Lower lobe of right lung (tissue), 2 donors: ENCODE measurements at regions not wholly inside any gene's neighbourhood (a gene's known extent, or its start where the extent isn't known, plus 50 kb on each side); places are given as distances from the start of the nearest gene placed in this dataset.

Experiments
- ATAC-seq, 2 donors: fragments of 200-7000 bp; cut with Tn5 transposase; one replicate each; pipeline ENCODE4 v1.9.1; 2020 to 2022; ENCODE audit warnings: mild to moderate bottlenecking in 2 of 2, moderate library complexity in 2 of 2
- DNase-seq: peaks from one replicate; pipeline ENCODE4 v3.0.0-alpha.2; 2020
- H3K27ac ChIP-seq: fragments of 200-600 bp; one replicate; pipeline ENCODE4 v1.8.0; 2022
- H3K27me3 ChIP-seq: fragments of 200-600 bp; one replicate; pipeline ENCODE4 v1.8.0; 2022; ENCODE audit warnings: low read depth
- H3K36me3 ChIP-seq: fragments of 200-600 bp; one replicate; pipeline ENCODE4 v1.8.0; 2022; ENCODE audit warnings: mild to moderate bottlenecking
- H3K4me1 ChIP-seq: fragments of 200-600 bp; one replicate; pipeline ENCODE4 v1.8.0; 2022
- H3K4me3 ChIP-seq: fragments of 200-600 bp; one replicate; pipeline ENCODE4 v1.8.0; 2022; ENCODE audit warnings: mild to moderate bottlenecking
- H3K9me3 ChIP-seq: fragments of 200-600 bp; one replicate; pipeline ENCODE4 v1.8.0; 2022
- intact Hi-C: fragments of 100-400 bp; cut with DNase I; formaldehyde crosslinking; loops from one replicate; pipeline ENCODE4 v1.11.0; 2022
- TF ChIP-seq, protein P1 (sequence below): fragments of 200-600 bp; IDR thresholded peaks from one replicate; pipeline ENCODE4 v1.8.0; 2022; ENCODE audit warnings: antibody characterized with exemption, mild to moderate bottlenecking
- donor health status: DM: no; HTN: yes; CAD: no; lungs with severe emphysema.

GRCh38 chr3:127113571-127113891, 79.4 kb upstream of the PRR23E start:
- Histone ChIP-seq H3K36me3 (no peaks in the 10 kb centered on the region), H3K27me3 (no peaks in the 10 kb centered on the region), H3K4me3 (no peak overlapping the region), H3K9me3 (peaks cover 17% of the 10 kb centered on the region), H3K27ac (no peak overlapping the region), H3K4me1 (no peaks in the 10 kb centered on the region)
- intact Hi-C loops, result no loop called here
- TF ChIP-seq, protein P1, sequence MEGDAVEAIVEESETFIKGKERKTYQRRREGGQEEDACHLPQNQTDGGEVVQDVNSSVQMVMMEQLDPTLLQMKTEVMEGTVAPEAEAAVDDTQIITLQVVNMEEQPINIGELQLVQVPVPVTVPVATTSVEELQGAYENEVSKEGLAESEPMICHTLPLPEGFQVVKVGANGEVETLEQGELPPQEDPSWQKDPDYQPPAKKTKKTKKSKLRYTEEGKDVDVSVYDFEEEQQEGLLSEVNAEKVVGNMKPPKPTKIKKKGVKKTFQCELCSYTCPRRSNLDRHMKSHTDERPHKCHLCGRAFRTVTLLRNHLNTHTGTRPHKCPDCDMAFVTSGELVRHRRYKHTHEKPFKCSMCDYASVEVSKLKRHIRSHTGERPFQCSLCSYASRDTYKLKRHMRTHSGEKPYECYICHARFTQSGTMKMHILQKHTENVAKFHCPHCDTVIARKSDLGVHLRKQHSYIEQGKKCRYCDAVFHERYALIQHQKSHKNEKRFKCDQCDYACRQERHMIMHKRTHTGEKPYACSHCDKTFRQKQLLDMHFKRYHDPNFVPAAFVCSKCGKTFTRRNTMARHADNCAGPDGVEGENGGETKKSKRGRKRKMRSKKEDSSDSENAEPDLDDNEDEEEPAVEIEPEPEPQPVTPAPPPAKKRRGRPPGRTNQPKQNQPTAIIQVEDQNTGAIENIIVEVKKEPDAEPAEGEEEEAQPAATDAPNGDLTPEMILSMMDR, result no peak
- ATAC-seq (no peak), DNase-seq (no peak)

DNA sequence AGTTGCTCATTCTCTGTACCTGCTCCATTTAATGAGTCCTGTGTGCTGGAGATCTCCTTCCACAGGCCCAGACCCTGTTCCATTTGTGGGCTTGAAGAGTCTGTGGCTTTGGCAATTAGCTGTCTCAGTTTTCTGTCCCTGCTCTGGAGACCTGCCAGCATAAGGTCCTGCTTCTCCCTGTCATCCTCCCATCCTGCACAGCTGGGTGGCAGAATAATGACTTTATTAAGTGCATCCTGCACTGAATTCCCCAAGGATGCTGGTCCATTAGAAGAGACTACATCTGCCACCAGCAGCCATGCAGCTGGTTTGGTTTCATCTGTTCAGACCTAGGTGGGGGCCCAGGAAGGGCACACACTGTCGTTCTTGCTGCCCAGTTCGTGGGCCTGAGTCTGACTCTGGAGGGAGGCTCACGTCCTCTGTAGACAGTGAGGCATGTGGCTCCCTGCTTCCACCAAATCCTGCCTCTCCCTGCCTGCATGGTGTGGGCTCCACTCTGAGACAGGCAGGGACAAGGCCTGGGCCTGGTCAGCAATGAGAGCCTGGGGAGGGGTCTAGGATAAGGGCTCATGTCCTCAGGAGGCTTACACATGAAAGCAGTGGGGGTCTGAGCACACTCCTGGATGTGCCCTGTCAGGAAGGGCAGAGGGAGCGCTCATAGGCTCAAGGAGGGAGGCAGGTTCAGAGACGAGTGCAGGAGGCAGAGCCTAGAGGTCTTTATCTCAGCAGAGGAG, 78.4 kb upstream of the PRR23E start:
- intact Hi-C loops, result no loop called here
- Histone ChIP-seq H3K4me3 (no peak overlapping the region), H3K9me3 (peaks cover 17% of the 10 kb centered on the region), H3K4me1 (no peaks in the 10 kb centered on the region), H3K27me3 (no peaks in the 10 kb centered on the region), H3K27ac (no peak overlapping the region), H3K36me3 (no peaks in the 10 kb centered on the region)
- no peak for DNase-seq
- TF ChIP-seq, protein P1, result no peak
- no peak for ATAC-seq

DNA sequence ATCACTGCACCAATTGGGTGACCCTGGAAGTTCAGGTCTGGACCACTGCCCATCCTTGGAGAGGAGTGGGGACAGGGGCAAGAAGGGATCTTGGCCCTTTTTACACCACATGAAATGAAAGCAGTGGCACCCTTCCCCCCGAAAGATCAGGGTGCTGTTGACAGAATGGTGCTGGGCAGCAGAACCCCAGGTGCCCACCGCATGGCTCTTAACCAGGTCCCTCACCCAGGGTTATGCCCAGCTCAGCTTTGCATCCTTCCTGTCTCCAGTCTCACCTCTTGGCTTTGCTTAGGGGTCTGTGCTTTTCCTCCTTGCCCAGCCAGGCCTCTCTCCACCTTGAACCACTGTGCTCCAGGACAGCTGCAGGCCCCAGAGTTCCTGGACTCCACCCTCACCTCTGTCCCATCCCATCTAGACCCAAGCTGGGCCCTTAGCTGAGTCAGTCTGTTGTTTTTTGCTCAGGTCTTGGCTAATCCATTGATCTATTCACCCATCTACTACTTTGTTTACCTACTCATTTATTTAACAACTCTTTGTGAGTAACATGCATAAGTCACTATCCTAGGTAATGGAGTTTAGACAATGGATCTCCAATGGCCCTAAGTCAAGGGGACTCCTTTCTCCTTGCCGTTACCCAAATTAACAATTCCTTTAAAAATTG, 77.1 kb upstream of the PRR23E start:
- TF ChIP-seq, protein P1, result no peak
- Histone ChIP-seq H3K27ac (no peak overlapping the region), H3K9me3 (peaks cover 17% of the 10 kb centered on the region), H3K4me1 (no peaks in the 10 kb centered on the region), H3K27me3 (no peaks in the 10 kb centered on the region), H3K4me3 (no peak overlapping the region), H3K36me3 (no peaks in the 10 kb centered on the region)
- DNase-seq, result no peak
- ATAC-seq, result no peak
- intact Hi-C loops, result no loop called here

- H3K9me3 ChIP-seq, result no peaks in the 10 kb centered on the region
- H3K36me3 ChIP-seq, result no peaks in the 10 kb centered on the region
- DNase-seq (no peak), ATAC-seq (no peak)
- no peaks in the 10 kb centered on the region for H3K4me1 ChIP-seq
- H3K4me3 ChIP-seq, result no peak overlapping the region
- intact Hi-C loops, result no loop called here
- no peak overlapping the region for H3K27ac ChIP-seq
- TF ChIP-seq, protein P1, result no peak
- no peaks in the 10 kb centered on the region for H3K27me3 ChIP-seq
These were observed 74.6 kb upstream of the PRR23E start for GRCh38 chr3:127118366-127118765.

DNA sequence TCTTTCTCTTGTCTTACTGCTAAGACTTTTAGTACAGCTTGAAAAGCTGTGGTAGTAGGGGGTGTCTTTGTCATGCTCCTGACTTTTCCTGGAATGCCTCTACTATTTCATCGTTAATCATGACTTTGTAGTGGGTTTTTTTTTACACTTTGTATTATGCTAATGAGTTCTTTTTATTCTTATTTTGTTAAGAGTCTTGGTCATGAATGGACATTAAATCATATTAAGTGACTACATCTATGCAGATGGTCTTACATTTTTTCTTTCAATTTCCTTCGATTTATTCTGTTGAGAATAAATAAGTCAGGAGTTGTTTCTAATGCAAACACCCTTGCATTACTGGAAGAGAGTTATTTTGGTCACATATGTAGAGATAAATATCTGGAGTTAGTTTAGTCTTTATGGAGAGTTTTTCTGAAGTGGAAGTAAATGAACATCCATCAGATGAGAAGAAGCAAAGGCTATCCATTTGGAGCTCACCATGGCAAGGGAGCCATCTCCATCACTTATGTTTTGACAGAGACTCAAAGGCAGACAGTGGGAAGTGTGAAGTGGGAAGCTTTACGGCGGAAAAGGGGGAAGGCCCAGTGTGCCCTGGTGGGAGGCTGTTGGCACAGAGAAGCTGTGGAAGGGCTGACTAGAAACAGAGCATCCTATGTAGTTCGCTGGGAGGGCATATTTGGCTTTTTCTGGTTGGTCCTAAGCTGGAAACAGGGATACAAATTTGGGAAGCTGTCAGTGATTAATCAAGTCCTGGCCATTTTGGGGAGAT, 73.1 kb upstream of the PRR23E start:
- H3K36me3 ChIP-seq, result no peaks in the 10 kb centered on the region
- no peaks in the 10 kb centered on the region for H3K4me1 ChIP-seq
- H3K9me3 ChIP-seq, result no peaks in the 10 kb centered on the region
- intact Hi-C loops, result no loop called here
- ATAC-seq (no peak), DNase-seq (no peak)
- TF ChIP-seq, protein P1, result no peak
- H3K4me3 ChIP-seq, result no peak overlapping the region
- no peak overlapping the region for H3K27ac ChIP-seq
- H3K27me3 ChIP-seq, result no peaks in the 10 kb centered on the region
